ENCODE measurements at regions not wholly inside any gene's neighbourhood (a gene's known extent, or its start where the extent isn't known, plus 50 kb on each side); places are given as distances from the start of the nearest gene placed in this dataset.

DNA sequence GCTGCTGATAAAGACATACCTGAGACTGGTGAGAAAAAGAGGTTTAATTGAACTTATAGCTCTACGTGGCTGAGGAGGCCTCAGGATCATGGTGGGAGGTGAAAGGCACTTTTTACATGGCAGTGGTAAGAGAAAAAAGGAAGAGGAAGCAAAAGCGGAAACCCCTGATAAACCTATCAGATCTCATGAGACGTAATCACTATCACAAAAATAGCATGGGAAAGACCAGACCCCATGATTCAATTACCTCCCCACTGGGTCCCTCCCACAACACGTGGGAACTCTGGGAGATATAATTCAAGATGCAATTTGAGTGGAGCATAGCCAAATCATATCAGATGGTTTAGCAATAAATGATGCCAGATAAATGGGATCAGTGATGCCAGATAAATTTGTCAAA is 892.0 kb upstream of the CELF2 start:
- DNase-seq (ENCODE audit: low spot score), result no peak
- no peak for ATAC-seq (ENCODE audit: low FRiP score)
- TF ChIP-seq, protein P1, sequence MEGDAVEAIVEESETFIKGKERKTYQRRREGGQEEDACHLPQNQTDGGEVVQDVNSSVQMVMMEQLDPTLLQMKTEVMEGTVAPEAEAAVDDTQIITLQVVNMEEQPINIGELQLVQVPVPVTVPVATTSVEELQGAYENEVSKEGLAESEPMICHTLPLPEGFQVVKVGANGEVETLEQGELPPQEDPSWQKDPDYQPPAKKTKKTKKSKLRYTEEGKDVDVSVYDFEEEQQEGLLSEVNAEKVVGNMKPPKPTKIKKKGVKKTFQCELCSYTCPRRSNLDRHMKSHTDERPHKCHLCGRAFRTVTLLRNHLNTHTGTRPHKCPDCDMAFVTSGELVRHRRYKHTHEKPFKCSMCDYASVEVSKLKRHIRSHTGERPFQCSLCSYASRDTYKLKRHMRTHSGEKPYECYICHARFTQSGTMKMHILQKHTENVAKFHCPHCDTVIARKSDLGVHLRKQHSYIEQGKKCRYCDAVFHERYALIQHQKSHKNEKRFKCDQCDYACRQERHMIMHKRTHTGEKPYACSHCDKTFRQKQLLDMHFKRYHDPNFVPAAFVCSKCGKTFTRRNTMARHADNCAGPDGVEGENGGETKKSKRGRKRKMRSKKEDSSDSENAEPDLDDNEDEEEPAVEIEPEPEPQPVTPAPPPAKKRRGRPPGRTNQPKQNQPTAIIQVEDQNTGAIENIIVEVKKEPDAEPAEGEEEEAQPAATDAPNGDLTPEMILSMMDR (IDR thresholded peaks at IDR 0.05), result no peak

DNA sequence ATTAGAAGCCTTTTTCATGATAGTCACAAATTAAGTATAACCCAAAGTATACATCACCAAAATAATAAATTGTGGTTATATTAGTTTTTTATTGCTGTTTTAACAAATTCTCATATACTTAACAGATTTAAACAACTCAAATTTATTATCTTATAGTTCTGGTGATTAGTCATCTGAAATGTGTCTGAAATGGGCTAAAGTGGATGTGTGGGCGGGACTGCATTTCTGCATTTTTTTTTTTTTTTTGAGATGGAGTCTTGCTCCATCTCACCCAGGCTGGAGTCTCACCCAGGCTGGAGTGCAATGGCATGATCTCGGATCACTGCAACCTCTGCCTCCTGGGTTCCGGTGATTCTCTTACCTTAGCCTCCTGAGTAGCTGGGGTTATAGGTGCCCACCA is 891.5 kb upstream of the CELF2 start:
- TF ChIP-seq, protein P1 (IDR thresholded peaks at IDR 0.05), result no peak
- ATAC-seq (ENCODE audit: low FRiP score) (no peak), DNase-seq (ENCODE audit: low spot score) (no peak)

DNA sequence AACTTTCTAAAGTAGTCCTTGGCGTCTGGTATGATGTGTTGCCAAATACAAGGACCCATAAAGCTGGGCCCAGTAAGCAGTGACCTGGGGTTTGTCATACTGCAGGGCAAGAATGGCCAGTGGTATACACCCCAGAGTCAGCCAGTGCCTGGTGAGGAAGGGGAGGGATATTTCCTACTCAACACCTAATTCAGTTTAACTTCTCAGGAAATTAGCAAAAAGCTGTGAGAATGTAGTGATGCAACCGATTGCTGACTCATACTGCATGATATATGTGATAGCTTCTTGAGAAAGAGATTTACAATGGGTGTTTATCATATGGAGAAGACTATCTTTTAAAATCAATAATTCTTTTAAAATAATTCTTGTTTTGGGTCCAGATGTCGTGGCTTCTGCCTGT is 889.3 kb upstream of the CELF2 start:
- TF ChIP-seq, protein P1 (IDR thresholded peaks at IDR 0.05), result no peak
- ATAC-seq (ENCODE audit: low FRiP score) (peak; percentile 91), DNase-seq (ENCODE audit: low spot score) (no peak)

DNA sequence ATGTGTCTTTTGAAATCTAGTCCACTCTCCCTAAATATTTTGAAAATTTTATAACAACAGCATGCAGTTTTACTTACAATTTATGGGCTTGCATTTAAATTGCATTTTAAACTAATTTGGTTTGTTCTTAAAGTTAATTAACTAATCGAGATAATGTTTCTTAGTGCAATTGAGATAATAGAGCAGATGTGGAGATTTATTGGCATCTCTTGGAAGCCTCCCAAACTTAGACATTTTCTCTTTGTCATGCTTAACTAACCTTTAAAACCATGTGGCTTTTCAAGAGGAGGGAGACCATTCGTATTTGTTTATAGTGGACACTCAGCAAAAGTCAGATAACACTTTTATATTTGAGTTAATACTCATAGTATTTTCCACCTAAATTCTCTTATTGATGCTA is 887.0 kb upstream of the CELF2 start:
- ATAC-seq (ENCODE audit: low FRiP score) (no peak), DNase-seq (ENCODE audit: low spot score) (no peak)
- TF ChIP-seq, protein P1 (IDR thresholded peaks at IDR 0.05), result no peak

DNA sequence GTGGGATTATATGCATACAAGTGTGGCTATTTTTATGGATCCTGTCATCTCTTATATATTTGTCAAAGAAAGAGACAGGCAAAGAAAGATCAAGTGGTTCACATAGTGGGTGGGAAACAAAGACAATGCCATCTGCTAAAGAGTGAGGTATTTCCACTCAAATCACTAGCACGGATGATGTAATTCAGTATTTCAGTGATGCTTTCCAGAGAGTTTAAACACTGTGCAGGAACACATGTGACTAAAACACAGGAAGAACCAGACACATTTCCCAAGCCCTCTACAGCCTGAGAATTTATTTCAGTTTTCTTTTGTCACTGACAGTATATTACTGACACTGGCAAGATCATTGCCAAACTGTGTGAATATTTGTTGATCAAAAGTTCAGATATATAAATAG is 885.7 kb upstream of the CELF2 start:
- ATAC-seq (ENCODE audit: low FRiP score) (no peak), DNase-seq (ENCODE audit: low spot score) (no peak)
- TF ChIP-seq, protein P1 (IDR thresholded peaks at IDR 0.05), result no peak

DNA sequence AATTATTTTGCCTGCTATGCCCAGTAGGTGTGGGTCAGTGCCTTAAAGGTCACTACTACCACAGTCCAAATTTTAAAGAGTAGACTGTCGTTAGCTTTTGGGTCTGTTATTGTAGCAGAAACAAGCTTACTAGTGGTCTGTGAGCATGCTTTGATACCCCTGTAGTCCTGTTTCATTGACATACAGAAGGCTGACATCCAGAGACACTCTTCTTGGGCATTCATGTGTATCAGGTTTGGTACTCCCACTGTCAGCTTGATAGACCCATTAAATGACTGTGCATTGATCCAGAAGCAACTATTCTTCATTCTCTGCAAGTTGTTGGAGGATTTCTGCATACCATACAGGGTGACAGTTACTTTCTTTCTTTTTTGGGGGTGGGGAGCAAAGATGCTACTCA is 884.4 kb upstream of the CELF2 start:
- ATAC-seq (ENCODE audit: low FRiP score) (no peak), DNase-seq (ENCODE audit: low spot score) (no peak)
- TF ChIP-seq, protein P1 (IDR thresholded peaks at IDR 0.05), result no peak

DNA sequence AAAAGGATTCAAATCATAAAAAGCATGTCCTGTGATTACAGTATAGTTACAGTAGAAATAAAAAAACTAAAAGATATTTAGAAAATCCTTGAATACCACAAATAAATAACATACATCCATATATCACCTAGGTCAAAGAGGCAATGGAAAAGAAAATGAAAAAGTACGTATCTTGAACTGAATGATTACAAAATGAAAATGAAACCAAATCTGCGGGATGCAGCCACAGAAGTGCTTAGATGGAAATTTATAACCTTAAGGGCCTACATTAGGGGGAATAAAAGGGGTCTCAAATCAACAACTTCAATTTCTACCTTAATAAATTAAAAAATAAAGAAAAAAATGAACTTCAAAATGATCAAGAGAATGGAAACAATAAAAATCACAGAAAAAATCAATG is 879.0 kb upstream of the CELF2 start:
- TF ChIP-seq, protein P1 (IDR thresholded peaks at IDR 0.05), result no peak
- no peak for DNase-seq (ENCODE audit: low spot score)
- no peak for ATAC-seq (ENCODE audit: low FRiP score)
